D721Med (cell line): ENCODE measurements at regions not wholly inside any gene's neighbourhood (a gene's known extent, or its start where the extent isn't known, plus 50 kb on each side); places are given as distances from the start of the nearest gene placed in this dataset.

Source experiments
- DNase-seq: peaks from one replicate; pipeline ENCODE4 v3.0.0; 2011; ENCODE audit warnings: low spot score; ENCODE audit not compliant: insufficient read length
- FAIRE-seq: peaks from 2 replicates; lab custom pipeline; 2011; peaks lifted over from hg19 to GRCh38; lab: Jason Lieb, UNC
- TF ChIP-seq, protein P1 (sequence below): IDR thresholded peaks from 2 replicates; pipeline ENCODE4 v1.5.1; 2012; ENCODE audit warnings: mild to moderate bottlenecking, control low read depth; ENCODE audit not compliant: insufficient read depth; ENCODE audit errors: missing control alignments

DNA sequence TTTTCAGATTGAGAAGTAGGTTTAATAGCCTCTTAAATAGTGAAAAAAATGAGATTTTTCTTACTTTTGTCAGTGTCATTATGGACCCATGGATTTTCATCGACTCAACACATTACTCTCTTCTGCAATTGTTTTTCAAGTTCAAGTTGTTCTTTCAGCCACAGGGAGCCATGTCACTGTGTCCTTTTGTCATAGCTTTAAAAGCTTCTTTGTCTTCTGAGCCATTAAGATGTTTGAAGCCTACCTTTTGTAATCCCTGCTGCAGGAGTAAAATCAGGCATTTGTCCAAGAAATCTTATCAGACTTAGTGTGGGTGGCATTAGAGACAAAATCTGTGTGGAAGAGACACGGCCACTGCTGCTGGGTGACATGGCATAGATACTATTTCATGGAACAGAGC, 92.8 kb upstream of the ZP4 start:
- DNase-seq (no peak), FAIRE-seq (peak; percentile 86)
- TF ChIP-seq, protein P1, sequence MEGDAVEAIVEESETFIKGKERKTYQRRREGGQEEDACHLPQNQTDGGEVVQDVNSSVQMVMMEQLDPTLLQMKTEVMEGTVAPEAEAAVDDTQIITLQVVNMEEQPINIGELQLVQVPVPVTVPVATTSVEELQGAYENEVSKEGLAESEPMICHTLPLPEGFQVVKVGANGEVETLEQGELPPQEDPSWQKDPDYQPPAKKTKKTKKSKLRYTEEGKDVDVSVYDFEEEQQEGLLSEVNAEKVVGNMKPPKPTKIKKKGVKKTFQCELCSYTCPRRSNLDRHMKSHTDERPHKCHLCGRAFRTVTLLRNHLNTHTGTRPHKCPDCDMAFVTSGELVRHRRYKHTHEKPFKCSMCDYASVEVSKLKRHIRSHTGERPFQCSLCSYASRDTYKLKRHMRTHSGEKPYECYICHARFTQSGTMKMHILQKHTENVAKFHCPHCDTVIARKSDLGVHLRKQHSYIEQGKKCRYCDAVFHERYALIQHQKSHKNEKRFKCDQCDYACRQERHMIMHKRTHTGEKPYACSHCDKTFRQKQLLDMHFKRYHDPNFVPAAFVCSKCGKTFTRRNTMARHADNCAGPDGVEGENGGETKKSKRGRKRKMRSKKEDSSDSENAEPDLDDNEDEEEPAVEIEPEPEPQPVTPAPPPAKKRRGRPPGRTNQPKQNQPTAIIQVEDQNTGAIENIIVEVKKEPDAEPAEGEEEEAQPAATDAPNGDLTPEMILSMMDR, result no peak

DNA sequence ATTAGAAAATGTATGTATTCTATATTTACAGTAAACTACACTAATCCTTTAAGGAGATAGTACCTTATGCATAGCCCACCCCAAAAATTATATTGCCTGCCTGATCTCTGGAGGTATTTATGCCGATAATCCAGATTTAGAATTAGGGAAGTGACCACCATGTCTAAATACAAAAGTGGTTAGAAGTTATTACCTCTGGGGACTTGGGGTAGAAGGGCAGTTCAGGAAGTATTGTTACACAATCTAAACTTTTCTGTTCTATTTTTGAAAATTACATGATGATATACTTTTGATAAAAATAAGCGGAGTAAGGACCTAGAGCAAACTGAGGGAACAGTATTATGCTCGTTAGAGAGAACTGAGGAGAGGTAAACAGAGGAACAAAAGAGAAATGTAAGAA, 90.5 kb upstream of the ZP4 start:
- FAIRE-seq (no peak), DNase-seq (no peak)
- TF ChIP-seq, protein P1, result no peak

DNA sequence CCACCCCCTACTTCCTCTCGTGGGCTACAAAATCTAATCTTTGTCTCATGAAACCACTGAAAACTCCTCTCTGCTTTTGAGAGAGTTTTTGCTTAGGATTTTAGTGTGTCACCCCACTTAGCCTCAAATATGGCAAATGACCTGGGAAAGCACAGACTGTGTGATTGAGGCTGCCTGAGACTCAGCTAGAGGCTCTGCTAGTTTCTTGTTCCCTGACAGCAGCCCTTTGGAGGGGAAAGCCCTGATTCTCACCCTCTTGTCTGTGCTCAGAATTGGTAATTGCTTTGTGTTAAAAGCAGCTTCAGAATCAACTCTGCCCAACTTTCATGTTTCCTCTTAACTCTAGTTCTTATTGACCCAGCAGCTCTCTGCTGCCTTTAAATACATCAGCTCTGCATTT, 85.6 kb upstream of the ZP4 start:
- FAIRE-seq (no peak), DNase-seq (no peak)
- TF ChIP-seq, protein P1, result no peak

DNA sequence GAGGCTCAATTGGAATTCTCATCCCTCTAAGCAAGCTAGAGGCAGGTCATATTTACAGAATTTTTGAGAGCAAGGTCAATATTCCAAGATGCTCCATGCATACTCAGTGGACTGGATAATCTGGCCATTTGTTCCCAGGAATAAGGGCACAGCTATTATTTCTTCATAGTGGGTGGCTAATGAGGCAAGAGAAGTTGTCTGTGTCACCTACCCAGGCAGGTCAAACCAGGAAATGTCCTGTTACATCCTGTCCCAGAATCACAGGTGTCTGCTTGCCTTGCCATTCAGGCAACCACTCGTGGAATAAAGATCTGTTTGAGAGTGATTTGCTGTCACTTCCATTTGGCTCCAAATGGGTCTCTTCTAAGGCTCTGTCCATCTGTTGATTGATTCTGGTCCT, 85.2 kb upstream of the ZP4 start:
- TF ChIP-seq, protein P1, result no peak
- no peak for FAIRE-seq
- DNase-seq, result no peak

DNA sequence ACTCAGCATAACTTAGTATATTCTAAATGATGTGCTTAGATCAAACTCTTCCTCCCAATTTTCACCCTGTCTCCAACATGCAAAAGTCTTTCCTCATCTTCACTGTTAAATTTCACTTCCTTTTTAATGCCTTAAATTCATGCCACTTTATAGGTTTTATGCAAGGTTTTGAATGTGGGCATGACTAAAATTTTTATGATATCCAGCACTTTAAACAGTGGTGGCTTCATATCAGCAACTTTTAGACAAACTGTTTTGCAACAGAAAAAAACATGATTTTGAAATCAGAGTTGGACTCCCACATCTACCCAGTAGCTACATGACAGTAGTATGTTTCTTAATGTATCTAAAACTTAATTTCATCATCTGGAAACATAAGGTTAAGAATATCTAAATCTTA, 84.7 kb upstream of the ZP4 start:
- DNase-seq (no peak), FAIRE-seq (no peak)
- TF ChIP-seq, protein P1, result no peak

DNA sequence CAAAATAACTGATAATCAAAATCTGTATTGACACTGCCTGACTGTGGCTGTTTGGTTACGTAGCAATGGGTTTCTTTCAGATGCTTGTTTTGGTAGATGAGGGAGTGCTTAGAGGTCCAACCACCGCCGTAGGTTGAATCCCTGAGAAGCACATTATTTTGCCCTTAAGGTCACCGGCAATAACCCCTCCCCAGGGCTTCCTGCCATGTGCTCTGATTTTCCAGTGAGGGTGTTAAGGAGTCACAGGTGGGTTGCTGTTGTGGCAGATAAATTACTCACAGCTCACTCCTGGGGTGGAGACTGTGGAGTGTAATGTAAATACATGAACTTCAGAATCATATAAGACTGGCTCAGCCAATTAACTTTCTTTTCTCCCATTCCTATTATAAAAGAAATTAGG, 81.5 kb upstream of the ZP4 start:
- FAIRE-seq (no peak), DNase-seq (no peak)
- TF ChIP-seq, protein P1, result no peak

DNA sequence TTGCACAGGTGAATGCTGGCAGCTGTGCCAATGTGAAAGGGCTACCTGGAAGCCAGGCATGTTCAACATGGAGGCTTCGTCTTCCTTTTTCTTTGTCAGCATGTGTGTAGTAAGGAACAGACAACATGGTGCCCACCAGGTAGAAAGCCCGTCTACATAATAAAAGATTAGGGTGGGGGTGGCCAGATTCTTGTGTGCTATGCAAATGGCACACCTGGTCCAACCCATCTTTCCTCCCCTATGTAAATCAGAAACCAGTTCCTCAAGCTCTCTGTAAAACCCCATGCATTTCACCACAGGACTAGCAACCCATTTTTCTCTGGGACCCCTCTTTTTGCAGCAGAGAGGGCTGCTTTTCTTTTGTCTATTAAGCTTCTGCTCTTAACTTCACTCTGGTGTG, 72.3 kb upstream of the ZP4 start:
- TF ChIP-seq, protein P1, result no peak
- DNase-seq (no peak), FAIRE-seq (no peak)
